ENCODE measurements at regions not wholly inside any gene's neighbourhood (a gene's known extent, or its start where the extent isn't known, plus 50 kb on each side); places are given as distances from the start of the nearest gene placed in this dataset.

GRCh38 chr17:5955764-5956163, 114.4 kb upstream of the WSCD1 start:
- no peaks in the 10 kb centered on the region for H3K9me3 ChIP-seq (replicated peaks; ENCODE audit: insufficient read depth, low read length)
- H4K20me1 ChIP-seq (ENCODE audit: insufficient read depth, low read length), result no peaks in the 10 kb centered on the region
- H3K4me2 ChIP-seq (ENCODE audit: low read depth, low read length), result no peak overlapping the region
- peaks cover 12% of the 10 kb centered on the region for H3F3A ChIP-seq (ENCODE audit: insufficient read depth, low read length)
- H3K27me3 ChIP-seq (replicated peaks; ENCODE audit: insufficient read depth, low read length), result no peaks in the 10 kb centered on the region
- H3K4me1 ChIP-seq (ENCODE audit: low read length), result peaks cover 27% of the 10 kb centered on the region
- TF ChIP-seq EZH2 (optimal IDR thresholded peaks at IDR 0.05; ENCODE audit: low read depth, low read length) (no peak), EZH2phosphoT487 (IDR thresholded peaks at IDR 0.05; ENCODE audit: low read length) (no peak), CTCF (IDR thresholded peaks at IDR 0.05; ENCODE audit: low read length) (no peak)
- no peak overlapping the region for H3K4me3 ChIP-seq (ENCODE audit: low read length)
- H3K27ac ChIP-seq (ENCODE audit: low read length), result no peak overlapping the region
- no peaks in the 10 kb centered on the region for H3K9me2 ChIP-seq (replicated peaks; ENCODE audit: insufficient read depth, low read length)
- no peaks in the 10 kb centered on the region for H3K36me3 ChIP-seq (replicated peaks; ENCODE audit: insufficient read depth, low read length)
- no peak overlapping the region for H3K9ac ChIP-seq (ENCODE audit: low read length)
- H2AFZ ChIP-seq (ENCODE audit: low read length), result no peak overlapping the region
- DNase-seq, result no peak
- H3K79me2 ChIP-seq (ENCODE audit: low read length), result no peaks in the 10 kb centered on the region

GRCh38 chr17:5958850-5959249, 111.3 kb upstream of the WSCD1 start:
- Histone ChIP-seq H3K4me1 (ENCODE audit: low read length) (peaks cover 27% of the 10 kb centered on the region), H3K36me3 (replicated peaks; ENCODE audit: insufficient read depth, low read length) (no peaks in the 10 kb centered on the region), H3K9me2 (replicated peaks; ENCODE audit: insufficient read depth, low read length) (no peaks in the 10 kb centered on the region), H4K20me1 (ENCODE audit: insufficient read depth, low read length) (no peaks in the 10 kb centered on the region), H3K4me2 (ENCODE audit: low read depth, low read length) (peak overlapping the region; percentile 99; the same call in 1 of the 2 replicates), H3K27ac (ENCODE audit: low read length) (peak overlapping the region; percentile 94; the same call in 1 of the 2 replicates), H3K79me2 (ENCODE audit: low read length) (no peaks in the 10 kb centered on the region), H3K4me3 (ENCODE audit: low read length) (no peak overlapping the region), H2AFZ (ENCODE audit: low read length) (no peak overlapping the region), H3F3A (ENCODE audit: insufficient read depth, low read length) (peaks cover 12% of the 10 kb centered on the region), H3K9ac (ENCODE audit: low read length) (peak overlapping the region; percentile 64; the same call in 1 of the 2 replicates), H3K9me3 (replicated peaks; ENCODE audit: insufficient read depth, low read length) (no peaks in the 10 kb centered on the region), H3K27me3 (replicated peaks; ENCODE audit: insufficient read depth, low read length) (no peaks in the 10 kb centered on the region)
- TF ChIP-seq CTCF (IDR thresholded peaks at IDR 0.05; ENCODE audit: low read length) (no peak), EZH2phosphoT487 (IDR thresholded peaks at IDR 0.05; ENCODE audit: low read length) (no peak), EZH2 (optimal IDR thresholded peaks at IDR 0.05; ENCODE audit: low read depth, low read length) (no peak)
- peak; percentile 74 for DNase-seq

- Histone ChIP-seq H3K9me3 (replicated peaks; ENCODE audit: insufficient read depth, low read length) (no peaks in the 10 kb centered on the region), H3K4me1 (ENCODE audit: low read length) (peaks cover 17% of the 10 kb centered on the region), H4K20me1 (ENCODE audit: insufficient read depth, low read length) (no peaks in the 10 kb centered on the region), H2AFZ (ENCODE audit: low read length) (no peak overlapping the region), H3K36me3 (replicated peaks; ENCODE audit: insufficient read depth, low read length) (no peaks in the 10 kb centered on the region), H3K9ac (ENCODE audit: low read length) (no peak overlapping the region), H3K4me2 (ENCODE audit: low read depth, low read length) (no peak overlapping the region), H3K27me3 (replicated peaks; ENCODE audit: insufficient read depth, low read length) (no peaks in the 10 kb centered on the region), H3K79me2 (ENCODE audit: low read length) (no peaks in the 10 kb centered on the region), H3K9me2 (replicated peaks; ENCODE audit: insufficient read depth, low read length) (no peaks in the 10 kb centered on the region), H3K27ac (ENCODE audit: low read length) (no peak overlapping the region), H3K4me3 (ENCODE audit: low read length) (no peak overlapping the region), H3F3A (ENCODE audit: insufficient read depth, low read length) (peaks cover 12% of the 10 kb centered on the region)
- DNase-seq, result no peak
- no peak for TF ChIP-seq EZH2phosphoT487 (IDR thresholded peaks at IDR 0.05; ENCODE audit: low read length)
- TF ChIP-seq EZH2 (optimal IDR thresholded peaks at IDR 0.05; ENCODE audit: low read depth, low read length), result no peak
- TF ChIP-seq CTCF (IDR thresholded peaks at IDR 0.05; ENCODE audit: low read length), result no peak
Measured at GRCh38 chr17:5962371-5962770, 107.8 kb upstream of the WSCD1 start.
